ENCODE measurements at regions not wholly inside any gene's neighbourhood (a gene's known extent, or its start where the extent isn't known, plus 50 kb on each side); places are given as distances from the start of the nearest gene placed in this dataset.

DNA sequence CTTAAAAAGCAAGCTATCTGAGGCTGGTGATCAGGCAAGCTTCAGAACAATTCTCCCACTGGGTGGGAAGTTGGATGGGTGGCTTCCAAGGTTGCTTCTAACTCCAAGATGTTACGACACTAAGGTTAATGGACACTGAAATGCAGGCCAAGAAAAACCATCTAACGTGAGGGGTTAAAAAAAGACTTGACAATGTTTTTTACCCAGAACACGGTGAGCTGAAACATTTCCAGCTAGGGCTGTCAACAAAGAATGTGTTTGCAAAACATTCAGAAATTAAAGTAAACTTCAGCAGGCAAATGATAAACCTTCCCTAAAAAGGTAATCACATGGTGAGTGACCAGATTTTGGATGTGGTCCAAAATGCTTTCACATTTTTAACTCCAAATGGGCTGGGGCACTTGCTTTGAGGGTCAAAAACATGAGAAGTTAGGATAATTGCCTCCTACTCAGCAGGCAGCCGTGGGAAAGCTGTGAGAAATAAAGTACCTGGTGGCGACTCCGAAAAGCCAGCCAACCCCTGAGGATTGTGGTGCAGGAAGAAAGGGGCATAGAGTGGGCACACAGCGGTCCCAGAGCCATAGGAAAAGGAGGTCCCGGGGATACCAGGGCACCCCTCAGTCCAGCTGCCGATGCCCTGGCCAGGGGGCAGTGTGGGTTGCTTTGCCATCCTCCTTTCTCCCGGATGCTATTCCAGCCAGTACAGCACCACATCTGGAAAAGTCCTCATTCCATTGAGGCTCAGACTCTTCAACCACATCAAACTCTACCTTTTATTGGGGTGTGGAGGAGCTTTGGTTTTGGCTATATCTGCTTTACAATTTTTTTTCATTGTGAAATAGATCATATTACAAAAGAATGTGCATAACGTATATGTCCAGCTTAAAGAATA lies 90.0 kb upstream of the ATL2 start:
- TF ChIP-seq EZH2 (IDR thresholded peaks at IDR 0.05; ENCODE audit: borderline replicate concordance, low read length) (no peak), CTCF (IDR thresholded peaks at IDR 0.05; ENCODE audit: low read length) (no peak)
- H3K27me3 ChIP-seq (ENCODE audit: insufficient read depth, low read length): no peaks in the 10 kb centered on the region
- H3K27ac ChIP-seq (ENCODE audit: low read depth, low read length, poor library complexity, severe bottlenecking): no peak overlapping the region
- no peak overlapping the region for H3K4me3 ChIP-seq (ENCODE audit: low read depth, low read length, poor library complexity, severe bottlenecking)
- no peaks in the 10 kb centered on the region for H3K4me1 ChIP-seq (ENCODE audit: insufficient read depth, low read length, severe bottlenecking)
- H3K9me2 ChIP-seq (ENCODE audit: low read depth, low read length): no peaks in the 10 kb centered on the region
- H3K36me3 ChIP-seq (ENCODE audit: insufficient read depth, low read length): no peaks in the 10 kb centered on the region
- no peak overlapping the region for H3K9ac ChIP-seq (ENCODE audit: low read length)
- no peaks in the 10 kb centered on the region for H3K79me2 ChIP-seq (ENCODE audit: insufficient read depth, low read length)
- no peak overlapping the region for H2AFZ ChIP-seq (ENCODE audit: low read length)
- H4K20me1 ChIP-seq (ENCODE audit: insufficient read depth, low read length): no peaks in the 10 kb centered on the region
- no peak overlapping the region for H3K4me2 ChIP-seq (ENCODE audit: low read length)
- H3F3A ChIP-seq (ENCODE audit: insufficient read depth, low read length): no peaks in the 10 kb centered on the region
- H3K9me3 ChIP-seq (ENCODE audit: low read length): no peaks in the 10 kb centered on the region

GRCh38 chr2:38466409-38466808 lies 89.3 kb upstream of the ATL2 start:
- no peaks in the 10 kb centered on the region for H3K36me3 ChIP-seq (ENCODE audit: insufficient read depth, low read length)
- H3K9me3 ChIP-seq (ENCODE audit: low read length): no peaks in the 10 kb centered on the region
- no peaks in the 10 kb centered on the region for H3K79me2 ChIP-seq (ENCODE audit: insufficient read depth, low read length)
- no peaks in the 10 kb centered on the region for H3K4me1 ChIP-seq (ENCODE audit: insufficient read depth, low read length, severe bottlenecking)
- no peaks in the 10 kb centered on the region for H3K27me3 ChIP-seq (ENCODE audit: insufficient read depth, low read length)
- H2AFZ ChIP-seq (ENCODE audit: low read length): no peak overlapping the region
- no peak overlapping the region for H3K4me3 ChIP-seq (ENCODE audit: low read depth, low read length, poor library complexity, severe bottlenecking)
- H3K4me2 ChIP-seq (ENCODE audit: low read length): no peak overlapping the region
- H3K9me2 ChIP-seq (ENCODE audit: low read depth, low read length): no peaks in the 10 kb centered on the region
- no peaks in the 10 kb centered on the region for H4K20me1 ChIP-seq (ENCODE audit: insufficient read depth, low read length)
- H3F3A ChIP-seq (ENCODE audit: insufficient read depth, low read length): no peaks in the 10 kb centered on the region
- TF ChIP-seq EZH2 (IDR thresholded peaks at IDR 0.05; ENCODE audit: borderline replicate concordance, low read length) (no peak), CTCF (IDR thresholded peaks at IDR 0.05; ENCODE audit: low read length) (no peak)
- no peak overlapping the region for H3K27ac ChIP-seq (ENCODE audit: low read depth, low read length, poor library complexity, severe bottlenecking)
- no peak overlapping the region for H3K9ac ChIP-seq (ENCODE audit: low read length)

GRCh38 chr2:38465789-38466127 lies 88.7 kb upstream of the ATL2 start:
- H3K9me3 ChIP-seq (ENCODE audit: low read length): no peaks in the 10 kb centered on the region
- H4K20me1 ChIP-seq (ENCODE audit: insufficient read depth, low read length): no peaks in the 10 kb centered on the region
- no peak overlapping the region for H3K9ac ChIP-seq (ENCODE audit: low read length)
- no peak overlapping the region for H3K27ac ChIP-seq (ENCODE audit: low read depth, low read length, poor library complexity, severe bottlenecking)
- H3K4me1 ChIP-seq (ENCODE audit: insufficient read depth, low read length, severe bottlenecking): no peaks in the 10 kb centered on the region
- no peak overlapping the region for H3K4me2 ChIP-seq (ENCODE audit: low read length)
- H3F3A ChIP-seq (ENCODE audit: insufficient read depth, low read length): no peaks in the 10 kb centered on the region
- H2AFZ ChIP-seq (ENCODE audit: low read length): no peak overlapping the region
- no peaks in the 10 kb centered on the region for H3K9me2 ChIP-seq (ENCODE audit: low read depth, low read length)
- H3K4me3 ChIP-seq (ENCODE audit: low read depth, low read length, poor library complexity, severe bottlenecking): no peak overlapping the region
- H3K27me3 ChIP-seq (ENCODE audit: insufficient read depth, low read length): no peaks in the 10 kb centered on the region
- H3K79me2 ChIP-seq (ENCODE audit: insufficient read depth, low read length): no peaks in the 10 kb centered on the region
- TF ChIP-seq CTCF (IDR thresholded peaks at IDR 0.05; ENCODE audit: low read length) (peak; percentile 74), EZH2 (IDR thresholded peaks at IDR 0.05; ENCODE audit: borderline replicate concordance, low read length) (no peak)
- no peaks in the 10 kb centered on the region for H3K36me3 ChIP-seq (ENCODE audit: insufficient read depth, low read length)

Data from OCI-LY1 (cell line).